ENCODE measurements at regions not wholly inside any gene's neighbourhood (a gene's known extent, or its start where the extent isn't known, plus 50 kb on each side); places are given as distances from the start of the nearest gene placed in this dataset.

GRCh38 chr3:6716420-6716819 lies 144.5 kb upstream of the GRM7 start:
- Histone ChIP-seq H3K27ac (no peak overlapping the region), H3K4me1 (no peaks in the 10 kb centered on the region), H3K27me3 (replicated peaks in 1 of 7) (no peaks in the 10 kb centered on the region), H3K4me3 (no peak overlapping the region), H3K9me3 (peaks cover 0 to 8% (median 0%) of the 10 kb centered on the region in 8 donors), H3K36me3 (no peaks in the 10 kb centered on the region)
- WGBS, 5 donors, result 20 to 50% (median 35%) methylated on average over 1 of the region's 1 CpG
- no peak for DNase-seq
- TF ChIP-seq POLR2A (IDR thresholded peaks at IDR 0.05) (no peak), POLR2AphosphoS5 (IDR thresholded peaks at IDR 0.05) (no peak), CTCF (IDR thresholded peaks at IDR 0.05 in 8 of 11, conservative IDR thresholded peaks at IDR 0.05 in 3 of 11) (no peak)
- intact Hi-C loops (cut with DNase I; ENCODE audit: low total_unique reads), result no loop called here

DNA sequence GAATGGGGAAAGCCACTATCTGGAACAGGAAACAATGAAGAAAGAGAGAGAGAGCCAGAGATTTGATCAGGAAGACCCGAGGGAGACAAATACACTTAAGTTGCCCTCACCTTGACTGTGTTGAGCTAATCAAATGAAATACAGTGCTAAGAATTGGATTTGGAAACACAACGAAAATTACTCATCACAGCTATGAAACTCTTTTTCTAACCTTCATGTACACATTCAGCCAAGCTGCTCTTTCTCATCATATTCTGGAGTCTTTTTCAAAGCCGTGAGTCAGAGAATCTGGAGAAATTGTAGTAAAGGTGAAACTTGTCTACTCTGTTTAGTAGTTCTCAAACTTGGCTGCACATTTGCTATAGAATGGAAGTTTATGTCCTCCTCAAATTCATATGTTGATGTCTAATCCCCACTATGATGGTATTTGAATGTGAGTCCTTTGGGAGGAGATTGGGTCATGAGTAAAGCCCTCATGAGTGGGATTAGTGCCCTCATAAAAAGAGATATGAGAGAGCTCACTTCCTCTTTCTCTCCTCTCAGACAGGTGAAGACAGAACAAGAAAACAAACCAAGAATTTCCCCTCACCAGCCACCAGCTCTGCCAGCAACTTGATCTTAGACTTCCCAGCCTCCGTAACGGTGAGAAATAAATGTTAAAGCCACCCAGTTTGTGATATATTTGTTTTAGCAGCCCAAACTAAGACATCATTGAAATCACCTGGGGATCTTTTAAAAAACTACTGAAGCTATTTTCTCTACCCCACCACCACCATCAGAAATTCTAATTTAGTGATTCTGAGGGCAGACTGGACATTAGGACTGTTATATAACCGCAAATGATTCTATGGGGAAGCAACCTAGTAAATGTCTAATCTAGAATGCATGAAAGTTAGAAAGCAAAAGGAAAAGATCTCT lies 143.6 kb upstream of the GRM7 start:
- no peaks in the 10 kb centered on the region for H3K36me3 ChIP-seq
- H3K27ac ChIP-seq, result no peak overlapping the region
- intact Hi-C loops (cut with DNase I; ENCODE audit: low total_unique reads), result no loop called here
- 63 to 72% (median 66%) methylated on average over 6 of the region's 6 CpGs for WGBS, 5 donors
- peaks cover 0 to 8% (median 0%) of the 10 kb centered on the region in 8 donors for H3K9me3 ChIP-seq
- H3K27me3 ChIP-seq (replicated peaks in 1 of 7), result no peaks in the 10 kb centered on the region
- no peak for DNase-seq
- no peak overlapping the region for H3K4me3 ChIP-seq
- H3K4me1 ChIP-seq, result no peaks in the 10 kb centered on the region
- TF ChIP-seq POLR2AphosphoS5 (IDR thresholded peaks at IDR 0.05) (no peak), POLR2A (IDR thresholded peaks at IDR 0.05) (no peak), CTCF (IDR thresholded peaks at IDR 0.05 in 8 of 11, conservative IDR thresholded peaks at IDR 0.05 in 3 of 11) (no peak)

GRCh38 chr3:6719999-6720398 lies 140.9 kb upstream of the GRM7 start:
- H3K4me1 ChIP-seq, result no peaks in the 10 kb centered on the region
- no peak overlapping the region for H3K27ac ChIP-seq
- no peaks in the 10 kb centered on the region for H3K36me3 ChIP-seq
- no peak for DNase-seq
- no peak overlapping the region for H3K4me3 ChIP-seq
- H3K9me3 ChIP-seq, result peaks cover 0 to 9% (median 0%) of the 10 kb centered on the region in 8 donors
- intact Hi-C loops (cut with DNase I; ENCODE audit: low total_unique reads), result no loop called here
- TF ChIP-seq CTCF (IDR thresholded peaks at IDR 0.05 in 8 of 11, conservative IDR thresholded peaks at IDR 0.05 in 3 of 11) (no peak), POLR2A (IDR thresholded peaks at IDR 0.05) (no peak), POLR2AphosphoS5 (IDR thresholded peaks at IDR 0.05) (no peak)
- H3K27me3 ChIP-seq (replicated peaks in 1 of 7), result no peaks in the 10 kb centered on the region

- no peak overlapping the region for H3K27ac ChIP-seq
- H3K4me1 ChIP-seq, result no peaks in the 10 kb centered on the region
- intact Hi-C loops (cut with DNase I; ENCODE audit: low total_unique reads), result no loop called here
- DNase-seq, result no peak
- 82 to 91% (median 86%) methylated on average over 4 of the region's 4 CpGs for WGBS, 5 donors
- H3K4me3 ChIP-seq, result no peak overlapping the region
- TF ChIP-seq POLR2AphosphoS5 (IDR thresholded peaks at IDR 0.05) (no peak), CTCF (IDR thresholded peaks at IDR 0.05 in 8 of 11, conservative IDR thresholded peaks at IDR 0.05 in 3 of 11) (no peak), POLR2A (IDR thresholded peaks at IDR 0.05) (no peak)
- no peaks in the 10 kb centered on the region for H3K36me3 ChIP-seq
- H3K9me3 ChIP-seq, result peaks cover 0 to 9% (median 0%) of the 10 kb centered on the region in 8 donors
- no peaks in the 10 kb centered on the region for H3K27me3 ChIP-seq (replicated peaks in 1 of 7)
Observed at GRCh38 chr3:6721491-6721890, 139.4 kb upstream of the GRM7 start.

Measured in spleen (tissue), 11 donors.